ENCODE measurements at regions not wholly inside any gene's neighbourhood (a gene's known extent, or its start where the extent isn't known, plus 50 kb on each side); places are given as distances from the start of the nearest gene placed in this dataset.

GRCh38 chr20:57818418-57819181 is 108.8 kb upstream of the PMEPA1 start:
- CTCF ChIA-PET, result no interaction called here
- H3K9me3 ChIP-seq (replicated peaks; ENCODE audit: control insufficient read depth, insufficient read depth, low read length), result no peaks in the 10 kb centered on the region; the same call in 2 of the 3 replicates

More at GRCh38 chr20:57818418-57819181, 108.8 kb upstream of the PMEPA1 start:
- intact Hi-C loops (cut with micrococcal nuclease; ENCODE audit: unreplicated experiment) (no loop called here), in situ Hi-C loops (cut with MboI) (no loop called here)
- POLR2A ChIA-PET, result no interaction called here
- Histone ChIP-seq H3K4me1 (ENCODE audit: control insufficient read depth, insufficient read depth, low read length) (no peaks in the 10 kb centered on the region), H3K27me3 (replicated peaks in 1 of 2; ENCODE audit: control insufficient read depth in 2 of 2, insufficient read depth in 2 of 2, low read length in 1 of 2) (peaks cover 3 to 4% of the 10 kb centered on the region in 2 experiments; a peak in 2 of 4 replicates), H3K4me2 (ENCODE audit: control insufficient read depth, insufficient read depth) (no peak overlapping the region), H3K4me3 (no peak overlapping the region), H4K20me1 (ENCODE audit: control insufficient read depth, insufficient read depth) (no peaks in the 10 kb centered on the region), H3K9ac (ENCODE audit: control insufficient read depth, insufficient read depth, low read length) (no peak overlapping the region), H3K27ac (ENCODE audit: control insufficient read depth, insufficient read depth) (no peak overlapping the region), H3K36me3 (ENCODE audit: control insufficient read depth in 2 of 2, insufficient read depth in 2 of 2, low read length in 1 of 2) (no peaks in the 10 kb centered on the region), H2AFZ (ENCODE audit: control insufficient read depth, low read depth, low read length) (no peak overlapping the region), H3K79me2 (ENCODE audit: control insufficient read depth, insufficient read depth, low read length) (no peaks in the 10 kb centered on the region)
- FAIRE-seq (no peak), DNase-seq (ENCODE audit: low read depth, low spot score) (no peak), ATAC-seq (no peak)
- SMC1A ChIA-PET (ENCODE audit: uncharacterized antibody, unreplicated experiment), result no interaction called here
- no peak for TF ChIP-seq PML (IDR thresholded peaks at IDR 0.05; ENCODE audit: low read length)
- no peak for TF ChIP-seq RAD51 (IDR thresholded peaks at IDR 0.05)
- no peak for TF ChIP-seq NFYB (IDR thresholded peaks at IDR 0.05; ENCODE audit: insufficient read depth, low read depth, low read length)
- TF ChIP-seq DPF2 (IDR thresholded peaks at IDR 0.05), result no peak
- TF ChIP-seq RELB (IDR thresholded peaks at IDR 0.05; ENCODE audit: low read depth), result no peak
- TF ChIP-seq MAX (IDR thresholded peaks at IDR 0.05; ENCODE audit: low read depth, low read length), result no peak
- 38% methylated on average over 12 of the region's 12 CpGs for WGBS (ENCODE audit: insufficient coverage, insufficient replicate concordance, low lambda C conversion rate, missing lambda C conversion rate)
- BruUV-seq (replicated peaks), result no TSS peak
- RAD21 ChIA-PET (ENCODE audit: unreplicated experiment), result no interaction called here

All from GM12878 (cell line).